H1 (cell line): ENCODE measurements at regions not wholly inside any gene's neighbourhood (a gene's known extent, or its start where the extent isn't known, plus 50 kb on each side); places are given as distances from the start of the nearest gene placed in this dataset.

Experiments used
- CTCF ChIA-PET: fragments of 300-600 bp; sonication (Branson Sonifier 250); formaldehyde crosslinking; loops from one replicate; lab custom pipeline; 2021; ENCODE audit not compliant: partially characterized antibody; lab: Charles Lee
- POLR2A ChIA-PET: fragments of 300-600 bp; sonication (Branson Sonifier 250); formaldehyde crosslinking; loops from one replicate; lab custom pipeline; 2021; ENCODE audit warnings: inconsistent platforms; ENCODE audit not compliant: partially characterized antibody; lab: Charles Lee
- DNase-seq, 2 experiments: peaks; one replicate each; pipeline versions ENCODE4 v3.0.0 to v3.0.0-alpha.2; 2010 to 2022; ENCODE audit warnings: low spot score in 2 of 2, low read depth in 1 of 2, mixed read lengths in 1 of 2
- FAIRE-seq: peaks from 2 replicates; lab custom pipeline; 2011; peaks lifted over from hg19 to GRCh38; lab: Jason Lieb, UNC
- H2AFZ ChIP-seq: 2 replicates; pipeline ENCODE4 v1.8.1; 2012; ENCODE audit warnings: low read length, inconsistent platforms
- H2AK5ac ChIP-seq: 2 replicates; pipeline ENCODE4 v1.6.1; 2013; ENCODE audit warnings: low read depth, low read length
- H2BK120ac ChIP-seq: replicated peaks from 2 replicates; pipeline ENCODE3; 2013; ENCODE audit warnings: low read depth, low read length, inconsistent platforms
- H2BK12ac ChIP-seq: 2 replicates; pipeline ENCODE4 v1.6.1; 2013; ENCODE audit warnings: low read depth, low read length
- H2BK15ac ChIP-seq: 2 replicates; pipeline ENCODE4 v1.6.1; 2013; ENCODE audit warnings: low read length
- H2BK20ac ChIP-seq: 2 replicates; pipeline ENCODE4 v1.6.1; 2013; ENCODE audit warnings: low read length
- H2BK5ac ChIP-seq: 2 replicates; pipeline ENCODE4 v1.6.1; 2013; ENCODE audit warnings: low read depth, low read length
- H3K14ac ChIP-seq: 2 replicates; pipeline ENCODE4 v1.6.1; 2013; ENCODE audit warnings: inconsistent platforms; ENCODE audit not compliant: insufficient read length
- H3K18ac ChIP-seq: 2 replicates; pipeline ENCODE4 v1.6.1; 2013; ENCODE audit warnings: low read length; ENCODE audit errors: extremely low read depth
- H3K23ac ChIP-seq: 2 replicates; pipeline ENCODE4 v1.6.1; 2013; ENCODE audit warnings: inconsistent platforms; ENCODE audit not compliant: insufficient read length
- H3K23me2 ChIP-seq: 2 replicates; pipeline ENCODE4 v1.6.1; 2013; ENCODE audit warnings: low read depth, low read length
- H3K27ac ChIP-seq: 2 replicates; pipeline ENCODE4 v1.6.1; 2011; ENCODE audit warnings: low read depth, low read length, inconsistent platforms
- H3K27me3 ChIP-seq, 4 experiments: replicated peaks in 1 of 4; 1 replicate in 1 of 4; 2 replicates in 3 of 4; pipeline versions ENCODE4 v1.6.1 to v1.8.1; 2011 to 2013; ENCODE audit warnings: low read length in 3 of 4, mild to moderate bottlenecking in 3 of 4, inconsistent platforms in 2 of 4, mixed read lengths in 2 of 4, moderate library complexity in 1 of 4; ENCODE audit not compliant: control insufficient read depth in 3 of 4, insufficient read depth in 3 of 4; ENCODE audit errors: extremely low read depth in 1 of 4
- H3K36me3 ChIP-seq, 4 experiments: 2 replicates each; pipeline versions ENCODE4 v1.6.1 to v1.8.1; 2011 to 2013; ENCODE audit warnings: mild to moderate bottlenecking in 4 of 4, low read length in 3 of 4, moderate library complexity in 2 of 4, control low read depth in 1 of 4, inconsistent platforms in 1 of 4; ENCODE audit not compliant: insufficient read depth in 4 of 4, control insufficient read depth in 2 of 4
- H3K4ac ChIP-seq: replicated peaks from 2 replicates; pipeline ENCODE3; 2013; ENCODE audit warnings: low read length, low read depth, mixed read lengths, inconsistent platforms; ENCODE audit not compliant: insufficient read length
- H3K4me1 ChIP-seq, 4 experiments: replicated peaks in 1 of 4; 1 replicate in 1 of 4; 2 replicates in 3 of 4; pipeline versions ENCODE4 v1.6.1 to v1.8.1; 2011 to 2013; ENCODE audit warnings: low read length in 3 of 4, inconsistent platforms in 2 of 4, mixed read lengths in 1 of 4; ENCODE audit not compliant: insufficient read depth in 4 of 4, control insufficient read depth in 3 of 4
- H3K4me2 ChIP-seq, 2 experiments: 2 replicates each; pipeline versions ENCODE4 v1.6.1 to v1.8.1; 2011 to 2013; ENCODE audit warnings: low read depth in 2 of 2, low read length in 2 of 2, control low read depth in 1 of 2, inconsistent platforms in 1 of 2, mild to moderate bottlenecking in 1 of 2; ENCODE audit not compliant: insufficient read depth in 1 of 2
- H3K4me3 ChIP-seq, 4 experiments: fragments of 200-600, 300-600 bp in 1 of 4; sonication (generic), shearing (Covaris generic), sonication (Bioruptor Twin) in 1 of 4; 2 replicates each; pipeline versions ENCODE4 v1.5.1 to v1.8.1; 2011 to 2016; ENCODE audit warnings: low read length in 4 of 4, low read depth in 3 of 4, control low read depth in 2 of 4, inconsistent platforms in 2 of 4, mild to moderate bottlenecking in 2 of 4, mixed read lengths in 1 of 4, moderate library complexity in 1 of 4; ENCODE audit not compliant: insufficient read depth in 2 of 4; ENCODE audit errors: extremely low read depth in 1 of 4
- H3K56ac ChIP-seq: replicated peaks from 2 replicates; pipeline ENCODE3; 2013; ENCODE audit warnings: low read depth, mild to moderate bottlenecking, mixed read lengths, low read length, inconsistent platforms; ENCODE audit not compliant: insufficient read length
- H3K79me1 ChIP-seq: 2 replicates; pipeline ENCODE4 v1.6.1; 2013; ENCODE audit warnings: low read depth, low read length, control low read depth
- H3K79me2 ChIP-seq, 2 experiments: 2 replicates each; pipeline versions ENCODE4 v1.6.1 to v1.8.1; 2012 to 2013; ENCODE audit warnings: low read length in 2 of 2, mild to moderate bottlenecking in 2 of 2, inconsistent platforms in 1 of 2; ENCODE audit not compliant: insufficient read depth in 2 of 2, control insufficient read depth in 1 of 2
- H3K9ac ChIP-seq, 4 experiments: replicated peaks in 1 of 4; 1 replicate in 1 of 4; 2 replicates in 3 of 4; pipeline versions ENCODE4 v1.6.1 to v1.8.1; 2011 to 2013; ENCODE audit warnings: low read depth in 3 of 4, low read length in 3 of 4, control low read depth in 2 of 4, mild to moderate bottlenecking in 2 of 4, moderate library complexity in 2 of 4, inconsistent platforms in 1 of 4; ENCODE audit errors: extremely low read depth in 1 of 4
- H3K9me3 ChIP-seq, 2 experiments: 2 replicates each; pipeline versions ENCODE4 v1.6.1 to v1.8.1; 2012 to 2013; ENCODE audit warnings: mild to moderate bottlenecking in 2 of 2, moderate library complexity in 2 of 2, control low read depth in 1 of 2, inconsistent platforms in 1 of 2, low read depth in 1 of 2, low read length in 1 of 2, mixed read lengths in 1 of 2; ENCODE audit not compliant: insufficient read depth in 2 of 2
- H4K20me1 ChIP-seq, 2 experiments: replicated peaks in 1 of 2; 2 replicates each; pipeline versions ENCODE3 to v1.8.1; 2011 to 2013; ENCODE audit warnings: inconsistent platforms in 2 of 2, low read length in 2 of 2, mild to moderate bottlenecking in 1 of 2; ENCODE audit not compliant: insufficient read depth in 2 of 2, control insufficient read depth in 1 of 2
- H4K5ac ChIP-seq: 2 replicates; pipeline ENCODE4 v1.6.1; 2013; ENCODE audit warnings: low read length, low read depth, mixed read lengths, inconsistent platforms; ENCODE audit not compliant: insufficient read length
- H4K8ac ChIP-seq: 2 replicates; pipeline ENCODE4 v1.8.0; 2013; ENCODE audit warnings: mild to moderate bottlenecking, moderate library complexity, low read length, inconsistent platforms; ENCODE audit not compliant: insufficient read depth; ENCODE audit errors: extremely low read depth
- H4K91ac ChIP-seq: replicated peaks from 2 replicates; pipeline ENCODE3; 2013; ENCODE audit warnings: low read length, mixed read lengths, inconsistent platforms; ENCODE audit not compliant: insufficient read length
- BCL11A ChIP-seq, 2 experiments: IDR thresholded peaks; one replicate each; pipeline ENCODE4 v1.6.1; 2011; ENCODE audit warnings: low read depth in 2 of 2, low read length in 2 of 2, mild to moderate bottlenecking in 2 of 2
- JUN ChIP-seq: IDR thresholded peaks from 2 replicates; pipeline ENCODE4 v1.6.1; 2011; ENCODE audit warnings: low read depth, mild to moderate bottlenecking, improper control_type of control experiment, low read length
- WGBS, 2 experiments: shearing (Covaris generic) in 1 of 2; methylation state at CpG; one replicate each; pipeline versions ENCODE4 v1.1.6 to v1.1.7; 2013 to 2015; ENCODE audit warnings: low lambda C conversion rate in 2 of 2, mixed read lengths in 2 of 2, inconsistent platforms in 1 of 2, low coverage in 1 of 2, missing lambda C conversion rate in 1 of 2; ENCODE audit not compliant: insufficient replicate concordance in 2 of 2, insufficient coverage in 1 of 2, insufficient read length in 1 of 2; ENCODE audit errors: extremely low coverage in 1 of 2, missing lambda C conversion rate in 1 of 2; 5-methylcytosine and 5-hydroxymethylcytosine counted together

DNA sequence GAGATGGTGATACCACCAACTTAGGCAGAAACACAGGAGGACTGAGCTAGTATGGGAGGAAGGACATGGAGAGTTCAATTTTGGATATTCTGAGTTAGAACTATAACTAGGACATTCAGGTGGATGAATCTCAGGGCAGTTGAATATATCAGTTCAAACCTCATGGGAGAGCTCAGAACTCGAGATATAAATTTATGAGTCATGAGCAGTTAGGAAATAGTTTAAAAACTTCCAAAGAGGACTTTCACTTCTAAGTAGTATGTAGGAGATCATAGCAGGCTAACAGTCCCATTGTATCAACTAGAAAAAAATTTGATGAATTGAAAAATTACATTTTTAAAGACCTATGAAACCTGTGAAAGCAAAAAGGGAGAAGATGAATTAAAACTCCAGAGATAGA lies 436.2 kb upstream of the LARGE1 start:
- no peaks in the 10 kb centered on the region for H3K23me2 ChIP-seq
- H4K20me1 ChIP-seq = no peaks in the 10 kb centered on the region
- H3K4me3 ChIP-seq = no peak overlapping the region
- H4K91ac ChIP-seq = no peak overlapping the region
- H3K56ac ChIP-seq = no peak overlapping the region
- H3K36me3 ChIP-seq = no peaks in the 10 kb centered on the region
- H3K27me3 ChIP-seq = no peaks in the 10 kb centered on the region
- no peak overlapping the region for H4K8ac ChIP-seq
- H3K23ac ChIP-seq = no peak overlapping the region
- H3K27ac ChIP-seq = no peak overlapping the region
- no peak overlapping the region for H2BK120ac ChIP-seq
- FAIRE-seq = no peak
- no peak overlapping the region for H4K5ac ChIP-seq
- H2BK12ac ChIP-seq = no peak overlapping the region
- no peak overlapping the region for H2AFZ ChIP-seq
- no peak overlapping the region for H2BK5ac ChIP-seq
- ChIA-PET POLR2A (no interaction called here), CTCF (interaction anchor here (1.0 kb wide), 1 partner anchor 13 kb away, joined by 4 read pairs; no protein-coding TSS in a partner anchor)
- H3K9me3 ChIP-seq = 0 out of 4 replicates have a peak, but pooled peaks cover 0 to 2% of the 10 kb centered on the region in 2 experiments
- H2BK15ac ChIP-seq = no peak overlapping the region
- no peak for TF ChIP-seq BCL11A (IDR thresholded peaks at IDR 0.05; ENCODE audit: low read depth in 2 of 2, low read length in 2 of 2)
- no peak for TF ChIP-seq JUN
- no peak overlapping the region for H2BK20ac ChIP-seq
- H3K4me1 ChIP-seq = no peaks in the 10 kb centered on the region
- no peaks in the 10 kb centered on the region for H3K79me1 ChIP-seq
- no peak overlapping the region for H2AK5ac ChIP-seq
- H3K14ac ChIP-seq = no peak overlapping the region
- H3K18ac ChIP-seq = no peak overlapping the region
- H3K4ac ChIP-seq = no peak overlapping the region
- no peak for DNase-seq
- no peak overlapping the region for H3K4me2 ChIP-seq
- no peak overlapping the region for H3K9ac ChIP-seq
- H3K79me2 ChIP-seq = no peaks in the 10 kb centered on the region
- WGBS, 2 experiments = 89% methylated on average over 1 of the region's 1 CpG; no CpG with 5 or more reads in 1 of the 2 experiments
